Left ventricle myocardium inferior (tissue), 1 donor: ENCODE measurements at regions not wholly inside any gene's neighbourhood (a gene's known extent, or its start where the extent isn't known, plus 50 kb on each side); places are given as distances from the start of the nearest gene placed in this dataset.

Experiments used
- DNase-seq: peaks from one replicate; pipeline ENCODE4 v3.0.0-alpha.2; 2020
- H3K27ac ChIP-seq: fragments of 200-600 bp; replicated peaks from 2 replicates; pipeline ENCODE4 v1.8.0; 2021
- H3K27me3 ChIP-seq: fragments of 200-600 bp; 2 replicates; pipeline ENCODE4 v1.8.0; 2021; ENCODE audit warnings: low read depth
- H3K36me3 ChIP-seq: fragments of 200-600 bp; 2 replicates; pipeline ENCODE4 v1.8.0; 2021
- H3K4me1 ChIP-seq: fragments of 200-600 bp; 2 replicates; pipeline ENCODE4 v1.8.0; 2021
- H3K4me3 ChIP-seq: fragments of 200-600 bp; 2 replicates; pipeline ENCODE4 v1.8.0; 2021; ENCODE audit warnings: mild to moderate bottlenecking, moderate library complexity
- H3K9me3 ChIP-seq: fragments of 200-600 bp; replicated peaks from 2 replicates; pipeline ENCODE4 v1.8.0; 2021
- CTCF ChIP-seq: fragments of 200-600 bp; IDR thresholded peaks from 2 replicates; pipeline ENCODE4 v1.8.0; 2021; ENCODE audit warnings: antibody characterized with exemption, mild to moderate bottlenecking, borderline replicate concordance
- intact Hi-C: fragments of 100-400 bp; cut with micrococcal nuclease; formaldehyde crosslinking; loops from one replicate; pipeline ENCODE4 v1.11.0; 2022
- donor health status: DM: no; HTN: yes; CAD: no; lungs with severe emphysema.

- no peak for DNase-seq
- Histone ChIP-seq H3K9me3 (peaks cover 27% of the 10 kb centered on the region), H3K4me1 (no peaks in the 10 kb centered on the region), H3K27ac (no peak overlapping the region), H3K4me3 (no peak overlapping the region), H3K27me3 (no peaks in the 10 kb centered on the region), H3K36me3 (no peaks in the 10 kb centered on the region)
- TF ChIP-seq CTCF: no peak
- intact Hi-C loops: no loop called here
These were observed 928.9 kb downstream of the ARAP2 start for GRCh38 chr4:35315419-35315818.

GRCh38 chr4:35325908-35326453 is 918.3 kb downstream of the ARAP2 start:
- intact Hi-C loops: no loop called here
- TF ChIP-seq CTCF: no peak
- H3K27me3 ChIP-seq: no peaks in the 10 kb centered on the region

GRCh38 chr4:35342833-35343232 is 901.5 kb downstream of the ARAP2 start:
- DNase-seq: no peak
- Histone ChIP-seq H3K36me3 (no peaks in the 10 kb centered on the region), H3K27me3 (no peaks in the 10 kb centered on the region), H3K9me3 (no peaks in the 10 kb centered on the region), H3K27ac (no peak overlapping the region), H3K4me3 (no peak overlapping the region), H3K4me1 (no peaks in the 10 kb centered on the region)
- intact Hi-C loops: no loop called here
- no peak for TF ChIP-seq CTCF

More at GRCh38 chr4:35325908-35326453, 918.3 kb downstream of the ARAP2 start:
- no peak overlapping the region for H3K27ac ChIP-seq
- H3K4me1 ChIP-seq: no peaks in the 10 kb centered on the region
- H3K9me3 ChIP-seq: peaks cover under 1% of the 10 kb centered on the region
- DNase-seq: no peak
- no peaks in the 10 kb centered on the region for H3K36me3 ChIP-seq
- no peak overlapping the region for H3K4me3 ChIP-seq

- TF ChIP-seq CTCF: no peak
- Histone ChIP-seq H3K27ac (no peak overlapping the region), H3K9me3 (peaks cover 25% of the 10 kb centered on the region), H3K36me3 (no peaks in the 10 kb centered on the region), H3K4me3 (no peak overlapping the region), H3K27me3 (no peaks in the 10 kb centered on the region), H3K4me1 (no peaks in the 10 kb centered on the region)
- DNase-seq: no peak
- intact Hi-C loops: no loop called here
These were observed 897.0 kb downstream of the ARAP2 start for GRCh38 chr4:35347276-35347675.

- TF ChIP-seq CTCF: no peak
- Histone ChIP-seq H3K27me3 (no peaks in the 10 kb centered on the region), H3K9me3 (peaks cover 17% of the 10 kb centered on the region), H3K36me3 (no peaks in the 10 kb centered on the region), H3K4me3 (no peak overlapping the region), H3K27ac (no peak overlapping the region), H3K4me1 (no peaks in the 10 kb centered on the region)
- no peak for DNase-seq
- intact Hi-C loops: no loop called here
These were observed 886.2 kb downstream of the ARAP2 start for GRCh38 chr4:35358001-35358584.
